ENCODE measurements at regions not wholly inside any gene's neighbourhood (a gene's known extent, or its start where the extent isn't known, plus 50 kb on each side); places are given as distances from the start of the nearest gene placed in this dataset.

GRCh38 chr12:127640181-127640886 is 626.6 kb upstream of the TMEM132C start:
- peak; percentile 76 for DNase-seq (ENCODE audit: low read depth)
- no peak for TF ChIP-seq CTCF (IDR thresholded peaks at IDR 0.05; ENCODE audit: control insufficient read depth, insufficient read depth, low read depth, low read length, missing control alignments)
- no peak overlapping the region for H3K4me3 ChIP-seq (ENCODE audit: control insufficient read depth, low read depth, low read length)

- H3K4me3 ChIP-seq (ENCODE audit: control insufficient read depth, low read depth, low read length) = no peak overlapping the region
- no peak for DNase-seq (ENCODE audit: low read depth)
- no peak for TF ChIP-seq CTCF (IDR thresholded peaks at IDR 0.05; ENCODE audit: control insufficient read depth, insufficient read depth, low read depth, low read length, missing control alignments)
Observed at GRCh38 chr12:127642208-127642607, 624.8 kb upstream of the TMEM132C start.

GRCh38 chr12:127648321-127648720 is 618.6 kb upstream of the TMEM132C start:
- DNase-seq (ENCODE audit: low read depth) = no peak
- no peak for TF ChIP-seq CTCF (IDR thresholded peaks at IDR 0.05; ENCODE audit: control insufficient read depth, insufficient read depth, low read depth, low read length, missing control alignments)

GRCh38 chr12:127649961-127650360 is 617.0 kb upstream of the TMEM132C start:
- no peak for DNase-seq (ENCODE audit: low read depth)
- no peak overlapping the region for H3K4me3 ChIP-seq (ENCODE audit: control insufficient read depth, low read depth, low read length)
- TF ChIP-seq CTCF (IDR thresholded peaks at IDR 0.05; ENCODE audit: control insufficient read depth, insufficient read depth, low read depth, low read length, missing control alignments) = no peak

More at GRCh38 chr12:127648321-127648720, 618.6 kb upstream of the TMEM132C start:
- no peak overlapping the region for H3K4me3 ChIP-seq (ENCODE audit: control insufficient read depth, low read depth, low read length)

- DNase-seq (ENCODE audit: low read depth) = peak; percentile 56
- no peak for TF ChIP-seq CTCF (IDR thresholded peaks at IDR 0.05; ENCODE audit: control insufficient read depth, insufficient read depth, low read depth, low read length, missing control alignments)
- no peak overlapping the region for H3K4me3 ChIP-seq (ENCODE audit: control insufficient read depth, low read depth, low read length)
Observed at GRCh38 chr12:127650626-127651025, 616.3 kb upstream of the TMEM132C start.

- no peak for DNase-seq (ENCODE audit: low read depth)
- H3K4me3 ChIP-seq (ENCODE audit: control insufficient read depth, low read depth, low read length) = no peak overlapping the region
- TF ChIP-seq CTCF (IDR thresholded peaks at IDR 0.05; ENCODE audit: control insufficient read depth, insufficient read depth, low read depth, low read length, missing control alignments) = no peak
Observed at GRCh38 chr12:127652281-127652680, 614.7 kb upstream of the TMEM132C start.
